PFSK-1 (cell line): ENCODE measurements at regions not wholly inside any gene's neighbourhood (a gene's known extent, or its start where the extent isn't known, plus 50 kb on each side); places are given as distances from the start of the nearest gene placed in this dataset.
A peak's percentile ranks its signal among the peaks of the same experiment; 100 is the strongest.

Experiments
- FOXP2 ChIP-seq: optimal IDR thresholded peaks from 2 replicates; pipeline ENCODE3; 2011; ENCODE audit warnings: borderline replicate concordance, control low read depth, inconsistent platforms; ENCODE audit not compliant: insufficient read depth; ENCODE audit errors: extremely low read length, extremely low read depth
- POLR2AphosphoS5 ChIP-seq: IDR thresholded peaks from 2 replicates; pipeline ENCODE4 v1.6.1; 2012; ENCODE audit warnings: low read depth, mild to moderate bottlenecking, control low read depth, low read length, moderate library complexity
- SIN3A ChIP-seq: IDR thresholded peaks from 2 replicates; pipeline ENCODE4 v1.6.1; 2012; ENCODE audit warnings: mild to moderate bottlenecking, low read length, moderate library complexity, borderline replicate concordance; ENCODE audit not compliant: insufficient read depth
- TAF1 ChIP-seq: IDR thresholded peaks from 2 replicates; pipeline ENCODE4 v1.6.1; 2012; ENCODE audit warnings: low read length, control low read depth, borderline replicate concordance; ENCODE audit not compliant: insufficient read depth
- TF ChIP-seq, protein P1 (sequence below), 2 experiments: IDR thresholded peaks; 2 replicates each; pipeline versions ENCODE4 v1.6.1 to v1.8.0; 2011 to 2012; ENCODE audit warnings: low read depth in 2 of 2, low read length in 2 of 2, control low read depth in 1 of 2, inconsistent platforms in 1 of 2, mild to moderate bottlenecking in 1 of 2, moderate library complexity in 1 of 2; ENCODE audit not compliant: insufficient read depth in 1 of 2

DNA sequence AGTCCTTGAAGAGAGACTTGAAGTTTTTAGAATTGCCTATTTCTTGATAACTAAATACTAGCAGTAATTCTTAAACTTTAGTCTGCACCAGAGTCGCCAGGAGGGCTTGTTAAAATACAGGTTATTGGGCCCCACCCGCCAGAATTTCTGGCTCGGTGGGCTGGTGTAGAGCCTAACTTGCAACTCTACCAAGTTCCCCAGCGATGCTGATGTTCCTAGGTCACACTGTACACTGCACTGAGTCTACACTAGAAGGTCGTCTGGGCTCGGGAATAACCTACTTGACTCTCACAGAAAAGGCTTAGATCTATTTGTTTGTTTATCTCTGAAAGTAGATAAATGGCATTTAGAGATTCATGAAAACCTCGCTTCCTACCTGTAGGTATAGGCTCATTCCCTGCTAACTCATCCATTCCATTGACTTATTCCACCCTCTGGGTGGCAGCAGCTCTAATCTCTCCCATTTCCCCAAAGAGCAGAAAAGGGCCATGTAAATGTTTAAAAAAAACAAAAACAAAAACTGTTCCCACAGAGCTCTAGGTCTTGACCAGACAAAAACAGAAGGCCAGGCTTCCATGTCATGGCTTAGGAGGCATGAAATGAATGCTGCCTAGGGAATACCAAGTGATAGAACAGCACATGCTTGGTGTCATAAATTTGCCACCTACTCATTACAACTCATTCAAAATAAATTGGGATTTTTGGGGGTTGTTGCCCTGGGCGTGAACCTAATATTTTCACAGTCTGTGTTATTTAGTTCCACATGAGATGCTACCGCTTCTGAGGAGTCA is 292.1 kb downstream of the ADGB start:
- TF ChIP-seq TAF1: no peak
- TF ChIP-seq POLR2AphosphoS5: no peak
- TF ChIP-seq FOXP2: no peak
- TF ChIP-seq, protein P1, sequence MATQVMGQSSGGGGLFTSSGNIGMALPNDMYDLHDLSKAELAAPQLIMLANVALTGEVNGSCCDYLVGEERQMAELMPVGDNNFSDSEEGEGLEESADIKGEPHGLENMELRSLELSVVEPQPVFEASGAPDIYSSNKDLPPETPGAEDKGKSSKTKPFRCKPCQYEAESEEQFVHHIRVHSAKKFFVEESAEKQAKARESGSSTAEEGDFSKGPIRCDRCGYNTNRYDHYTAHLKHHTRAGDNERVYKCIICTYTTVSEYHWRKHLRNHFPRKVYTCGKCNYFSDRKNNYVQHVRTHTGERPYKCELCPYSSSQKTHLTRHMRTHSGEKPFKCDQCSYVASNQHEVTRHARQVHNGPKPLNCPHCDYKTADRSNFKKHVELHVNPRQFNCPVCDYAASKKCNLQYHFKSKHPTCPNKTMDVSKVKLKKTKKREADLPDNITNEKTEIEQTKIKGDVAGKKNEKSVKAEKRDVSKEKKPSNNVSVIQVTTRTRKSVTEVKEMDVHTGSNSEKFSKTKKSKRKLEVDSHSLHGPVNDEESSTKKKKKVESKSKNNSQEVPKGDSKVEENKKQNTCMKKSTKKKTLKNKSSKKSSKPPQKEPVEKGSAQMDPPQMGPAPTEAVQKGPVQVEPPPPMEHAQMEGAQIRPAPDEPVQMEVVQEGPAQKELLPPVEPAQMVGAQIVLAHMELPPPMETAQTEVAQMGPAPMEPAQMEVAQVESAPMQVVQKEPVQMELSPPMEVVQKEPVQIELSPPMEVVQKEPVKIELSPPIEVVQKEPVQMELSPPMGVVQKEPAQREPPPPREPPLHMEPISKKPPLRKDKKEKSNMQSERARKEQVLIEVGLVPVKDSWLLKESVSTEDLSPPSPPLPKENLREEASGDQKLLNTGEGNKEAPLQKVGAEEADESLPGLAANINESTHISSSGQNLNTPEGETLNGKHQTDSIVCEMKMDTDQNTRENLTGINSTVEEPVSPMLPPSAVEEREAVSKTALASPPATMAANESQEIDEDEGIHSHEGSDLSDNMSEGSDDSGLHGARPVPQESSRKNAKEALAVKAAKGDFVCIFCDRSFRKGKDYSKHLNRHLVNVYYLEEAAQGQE (IDR thresholded peaks at IDR 0.05; ENCODE audit: insufficient read depth in 1 of 2, low read depth in 2 of 2, low read length in 2 of 2): no peak
- no peak for TF ChIP-seq SIN3A

DNA sequence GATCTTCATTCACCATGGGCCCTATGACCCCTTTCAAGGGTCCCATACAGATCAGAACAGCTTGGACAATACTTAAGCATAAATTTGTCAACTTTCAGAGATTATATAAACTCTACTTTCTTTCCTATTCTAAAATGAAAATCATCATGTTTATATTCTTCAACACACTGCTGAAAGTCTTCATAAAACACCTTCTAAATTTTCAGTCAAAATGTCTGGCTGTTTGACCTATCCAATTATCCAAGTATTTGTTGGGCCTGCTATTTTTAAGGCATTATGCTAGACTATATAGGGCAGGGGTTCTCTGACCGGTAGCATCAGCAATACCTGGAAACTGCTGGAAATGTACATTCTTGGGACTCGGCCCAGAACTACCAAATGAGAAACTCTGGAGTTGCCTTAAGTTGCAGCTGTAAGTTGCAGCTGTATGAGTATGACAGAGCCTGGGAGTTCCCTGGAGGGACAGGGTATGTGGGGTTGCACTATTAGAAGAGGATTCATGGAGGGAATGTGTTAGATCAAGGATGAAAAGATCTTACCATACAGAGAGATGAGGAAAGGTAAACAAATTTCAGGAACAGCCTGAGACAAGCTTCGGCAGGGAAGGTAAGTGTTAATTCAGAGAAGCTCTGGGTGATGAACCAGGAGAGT is 293.0 kb downstream of the ADGB start:
- TF ChIP-seq, protein P1 (IDR thresholded peaks at IDR 0.05; ENCODE audit: insufficient read depth in 1 of 2, low read depth in 2 of 2, low read length in 2 of 2): no peak
- TF ChIP-seq FOXP2 (no peak), POLR2AphosphoS5 (no peak), TAF1 (no peak), SIN3A (no peak)

DNA sequence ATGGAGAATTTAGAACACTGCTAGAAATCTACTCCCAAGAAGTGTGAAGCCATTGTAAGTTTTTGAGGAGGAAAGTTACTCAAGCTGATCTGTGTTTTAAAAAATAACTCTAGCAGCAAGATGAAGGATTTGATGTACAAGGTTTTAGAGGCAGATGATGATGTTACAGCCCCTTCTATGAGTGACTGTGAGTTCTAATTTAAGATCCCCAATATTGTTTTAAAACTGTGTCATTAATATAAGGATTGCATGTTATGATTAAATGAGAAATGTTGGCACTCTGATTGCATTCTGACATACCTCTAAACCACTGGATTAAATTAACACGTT is 293.5 kb downstream of the ADGB start:
- TF ChIP-seq SIN3A (no peak), TAF1 (no peak), FOXP2 (no peak), POLR2AphosphoS5 (no peak)
- TF ChIP-seq, protein P1 (IDR thresholded peaks at IDR 0.05; ENCODE audit: insufficient read depth in 1 of 2, low read depth in 2 of 2, low read length in 2 of 2): no peak

DNA sequence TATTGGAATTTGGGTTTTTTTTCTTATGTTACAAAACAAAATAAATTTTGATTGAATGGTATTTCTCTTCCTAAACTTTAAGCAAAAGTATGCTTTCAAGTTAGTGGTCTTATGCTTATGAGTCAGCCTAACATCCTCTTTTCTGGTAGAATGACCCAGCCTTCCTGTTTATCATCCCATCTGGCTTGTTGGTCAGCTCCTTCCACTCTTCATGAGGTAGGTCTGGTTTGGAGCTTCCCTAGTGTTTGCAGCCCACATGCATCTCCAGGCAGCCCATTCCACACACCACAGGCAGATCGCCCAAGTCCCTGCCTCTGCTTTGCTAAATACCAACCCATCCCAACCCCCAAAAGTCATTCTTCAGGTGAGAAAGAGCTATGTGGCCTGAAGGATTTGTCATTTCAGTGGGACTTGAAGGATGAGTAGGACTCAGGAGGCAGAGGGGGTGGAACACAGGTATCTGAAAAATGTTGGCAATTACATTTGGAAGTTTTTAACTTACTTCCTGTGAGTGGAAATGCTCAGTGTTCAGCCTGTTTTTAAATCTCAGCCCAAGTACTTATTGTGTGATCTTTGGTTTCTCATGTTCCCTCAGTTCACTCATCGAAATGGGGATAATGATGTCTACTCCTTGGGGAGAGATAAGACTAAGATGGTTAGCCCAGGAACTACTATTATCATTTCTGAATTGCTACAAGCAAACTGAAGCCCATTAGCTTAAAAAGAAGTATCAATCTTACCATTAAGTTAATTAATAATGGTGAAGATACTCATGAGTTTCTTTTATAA is 294.0 kb downstream of the ADGB start:
- TF ChIP-seq SIN3A (no peak), TAF1 (no peak), FOXP2 (peak; percentile 80), POLR2AphosphoS5 (no peak)
- TF ChIP-seq, protein P1 (IDR thresholded peaks at IDR 0.05; ENCODE audit: insufficient read depth in 1 of 2, low read depth in 2 of 2, low read length in 2 of 2): peak; percentile 58 to 87; a peak in 3 of 4 replicates
